ENCODE measurements at regions not wholly inside any gene's neighbourhood (a gene's known extent, or its start where the extent isn't known, plus 50 kb on each side); places are given as distances from the start of the nearest gene placed in this dataset.

GRCh38 chr4:108556166-108556565 is 64.2 kb upstream of the RPL34 start:
- H3K27me3 ChIP-seq (replicated peaks; ENCODE audit: insufficient read depth, low read length), result no peaks in the 10 kb centered on the region
- TF ChIP-seq EZH2phosphoT487 (IDR thresholded peaks at IDR 0.05; ENCODE audit: low read length) (no peak), EZH2 (optimal IDR thresholded peaks at IDR 0.05; ENCODE audit: low read depth, low read length) (no peak), CTCF (IDR thresholded peaks at IDR 0.05; ENCODE audit: low read length) (no peak)
- no peaks in the 10 kb centered on the region for H3F3A ChIP-seq (ENCODE audit: insufficient read depth, low read length)
- no peak overlapping the region for H3K27ac ChIP-seq (ENCODE audit: low read length)
- H3K4me1 ChIP-seq (ENCODE audit: low read length), result no peaks in the 10 kb centered on the region
- H2AFZ ChIP-seq (ENCODE audit: low read length), result no peak overlapping the region
- no peaks in the 10 kb centered on the region for H3K36me3 ChIP-seq (replicated peaks; ENCODE audit: insufficient read depth, low read length)
- H3K79me2 ChIP-seq (ENCODE audit: low read length), result no peaks in the 10 kb centered on the region
- H3K4me3 ChIP-seq (ENCODE audit: low read length), result no peak overlapping the region
- no peak for DNase-seq
- H3K9me2 ChIP-seq (replicated peaks; ENCODE audit: insufficient read depth, low read length), result no peaks in the 10 kb centered on the region
- no peak overlapping the region for H3K4me2 ChIP-seq (ENCODE audit: low read depth, low read length)
- H3K9ac ChIP-seq (ENCODE audit: low read length), result no peak overlapping the region
- H4K20me1 ChIP-seq (ENCODE audit: insufficient read depth, low read length), result no peaks in the 10 kb centered on the region
- H3K9me3 ChIP-seq (replicated peaks; ENCODE audit: insufficient read depth, low read length), result no peaks in the 10 kb centered on the region

DNA sequence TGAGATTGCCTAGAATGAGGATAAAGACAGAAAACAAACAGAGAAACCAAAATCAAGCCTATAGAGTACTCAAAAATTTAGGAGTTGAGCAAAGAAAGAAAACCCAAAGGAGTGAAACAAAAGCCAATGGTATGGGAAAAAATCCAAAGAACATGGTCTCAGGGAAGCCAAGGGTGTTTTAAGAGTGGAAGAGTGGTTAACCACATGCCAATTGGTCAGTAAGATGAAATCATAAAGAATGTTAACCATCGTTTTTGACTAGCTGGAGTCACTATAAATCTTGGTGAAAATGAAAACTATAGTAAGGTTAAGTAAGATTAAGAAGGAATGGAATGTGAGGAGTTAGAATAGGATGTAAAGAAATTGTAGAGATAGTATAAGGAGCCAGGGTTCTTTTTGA is 64.7 kb upstream of the RPL34 start:
- H3K27me3 ChIP-seq (replicated peaks; ENCODE audit: insufficient read depth, low read length), result no peaks in the 10 kb centered on the region
- H3K4me3 ChIP-seq (ENCODE audit: low read length), result no peak overlapping the region
- no peaks in the 10 kb centered on the region for H3K9me2 ChIP-seq (replicated peaks; ENCODE audit: insufficient read depth, low read length)
- H3K27ac ChIP-seq (ENCODE audit: low read length), result no peak overlapping the region
- TF ChIP-seq CTCF (IDR thresholded peaks at IDR 0.05; ENCODE audit: low read length) (no peak), EZH2phosphoT487 (IDR thresholded peaks at IDR 0.05; ENCODE audit: low read length) (no peak), EZH2 (optimal IDR thresholded peaks at IDR 0.05; ENCODE audit: low read depth, low read length) (no peak)
- DNase-seq, result no peak
- no peak overlapping the region for H3K4me2 ChIP-seq (ENCODE audit: low read depth, low read length)
- H3K4me1 ChIP-seq (ENCODE audit: low read length), result no peaks in the 10 kb centered on the region
- H3K36me3 ChIP-seq (replicated peaks; ENCODE audit: insufficient read depth, low read length), result no peaks in the 10 kb centered on the region
- no peak overlapping the region for H3K9ac ChIP-seq (ENCODE audit: low read length)
- no peaks in the 10 kb centered on the region for H3F3A ChIP-seq (ENCODE audit: insufficient read depth, low read length)
- no peaks in the 10 kb centered on the region for H4K20me1 ChIP-seq (ENCODE audit: insufficient read depth, low read length)
- H2AFZ ChIP-seq (ENCODE audit: low read length), result no peak overlapping the region
- no peaks in the 10 kb centered on the region for H3K79me2 ChIP-seq (ENCODE audit: low read length)
- no peaks in the 10 kb centered on the region for H3K9me3 ChIP-seq (replicated peaks; ENCODE audit: insufficient read depth, low read length)

DNA sequence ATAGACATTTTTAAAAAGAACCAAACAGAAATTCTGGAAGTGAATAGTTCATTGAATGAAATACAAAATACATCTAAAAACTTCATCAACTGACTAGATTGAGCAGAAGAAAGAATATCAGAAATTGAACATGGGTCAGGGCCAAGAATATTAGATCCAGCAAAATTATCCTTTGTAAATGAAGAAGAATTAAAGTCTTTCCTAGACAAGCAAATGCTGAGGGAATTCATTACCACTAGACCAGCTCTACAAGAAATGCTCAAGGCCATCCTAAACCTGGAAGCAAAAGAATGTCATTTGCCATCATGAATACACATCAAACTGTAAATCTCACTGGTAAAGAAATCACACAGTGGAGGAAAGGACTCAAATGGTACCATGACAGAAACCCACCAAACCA is 72.7 kb upstream of the RPL34 start:
- Histone ChIP-seq H3K9ac (ENCODE audit: low read length) (no peak overlapping the region), H3K9me3 (replicated peaks; ENCODE audit: insufficient read depth, low read length) (no peaks in the 10 kb centered on the region), H2AFZ (ENCODE audit: low read length) (no peak overlapping the region), H3F3A (ENCODE audit: insufficient read depth, low read length) (no peaks in the 10 kb centered on the region), H3K27me3 (replicated peaks; ENCODE audit: insufficient read depth, low read length) (no peaks in the 10 kb centered on the region), H3K9me2 (replicated peaks; ENCODE audit: insufficient read depth, low read length) (no peaks in the 10 kb centered on the region), H4K20me1 (ENCODE audit: insufficient read depth, low read length) (no peaks in the 10 kb centered on the region), H3K4me2 (ENCODE audit: low read depth, low read length) (no peak overlapping the region), H3K4me1 (ENCODE audit: low read length) (peaks cover 11% of the 10 kb centered on the region; the same call in 1 of the 2 replicates), H3K79me2 (ENCODE audit: low read length) (no peaks in the 10 kb centered on the region), H3K36me3 (replicated peaks; ENCODE audit: insufficient read depth, low read length) (no peaks in the 10 kb centered on the region), H3K4me3 (ENCODE audit: low read length) (no peak overlapping the region), H3K27ac (ENCODE audit: low read length) (no peak overlapping the region)
- no peak for DNase-seq
- no peak for TF ChIP-seq EZH2phosphoT487 (IDR thresholded peaks at IDR 0.05; ENCODE audit: low read length)
- TF ChIP-seq CTCF (IDR thresholded peaks at IDR 0.05; ENCODE audit: low read length), result no peak
- no peak for TF ChIP-seq EZH2 (optimal IDR thresholded peaks at IDR 0.05; ENCODE audit: low read depth, low read length)

Measured in MM.1S (cell line).